Neural progenitor cell (in vitro differentiated cells): ENCODE measurements at regions not wholly inside any gene's neighbourhood (a gene's known extent, or its start where the extent isn't known, plus 50 kb on each side); places are given as distances from the start of the nearest gene placed in this dataset.

Experiments used
- EZH2 ChIP-seq: fragments of 200-600 bp; sonication (generic); IDR thresholded peaks from 2 replicates; pipeline ENCODE4 v1.6.1; 2017; ENCODE audit warnings: antibody characterized with exemption, mild to moderate bottlenecking, moderate library complexity
- EZH2phosphoT487 ChIP-seq: fragments of 200-600 bp; sonication (generic); IDR thresholded peaks from 2 replicates; pipeline ENCODE4 v1.6.1; 2017; ENCODE audit warnings: antibody characterized with exemption
- TF ChIP-seq, protein P1 (sequence below): fragments of 200-600 bp; sonication (generic); IDR thresholded peaks from 2 replicates; pipeline ENCODE4 v1.5.1; 2017; ENCODE audit warnings: antibody characterized with exemption, mild to moderate bottlenecking

- no peak for TF ChIP-seq EZH2
- TF ChIP-seq, protein P1, sequence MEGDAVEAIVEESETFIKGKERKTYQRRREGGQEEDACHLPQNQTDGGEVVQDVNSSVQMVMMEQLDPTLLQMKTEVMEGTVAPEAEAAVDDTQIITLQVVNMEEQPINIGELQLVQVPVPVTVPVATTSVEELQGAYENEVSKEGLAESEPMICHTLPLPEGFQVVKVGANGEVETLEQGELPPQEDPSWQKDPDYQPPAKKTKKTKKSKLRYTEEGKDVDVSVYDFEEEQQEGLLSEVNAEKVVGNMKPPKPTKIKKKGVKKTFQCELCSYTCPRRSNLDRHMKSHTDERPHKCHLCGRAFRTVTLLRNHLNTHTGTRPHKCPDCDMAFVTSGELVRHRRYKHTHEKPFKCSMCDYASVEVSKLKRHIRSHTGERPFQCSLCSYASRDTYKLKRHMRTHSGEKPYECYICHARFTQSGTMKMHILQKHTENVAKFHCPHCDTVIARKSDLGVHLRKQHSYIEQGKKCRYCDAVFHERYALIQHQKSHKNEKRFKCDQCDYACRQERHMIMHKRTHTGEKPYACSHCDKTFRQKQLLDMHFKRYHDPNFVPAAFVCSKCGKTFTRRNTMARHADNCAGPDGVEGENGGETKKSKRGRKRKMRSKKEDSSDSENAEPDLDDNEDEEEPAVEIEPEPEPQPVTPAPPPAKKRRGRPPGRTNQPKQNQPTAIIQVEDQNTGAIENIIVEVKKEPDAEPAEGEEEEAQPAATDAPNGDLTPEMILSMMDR: no peak
- no peak for TF ChIP-seq EZH2phosphoT487
These were observed 79.3 kb upstream of the DSCAM start for GRCh38 chr21:40926238-40926637.
